GM19043 (cell line): ENCODE measurements at regions not wholly inside any gene's neighbourhood (a gene's known extent, or its start where the extent isn't known, plus 50 kb on each side); places are given as distances from the start of the nearest gene placed in this dataset.
"Not testable (repeated sequence)": the region's sequence is repeated elsewhere in the genome, so short reads cannot be mapped to it uniquely, and the experiment has no call there.

ENCODE experiments used
- ATAC-seq: cut with Tn5 transposase; IDR thresholded peaks from one replicate; pipeline ENCODE4 v1.9.1; 2021; ENCODE audit warnings: low read depth; ENCODE audit not compliant: unreplicated experiment

DNA sequence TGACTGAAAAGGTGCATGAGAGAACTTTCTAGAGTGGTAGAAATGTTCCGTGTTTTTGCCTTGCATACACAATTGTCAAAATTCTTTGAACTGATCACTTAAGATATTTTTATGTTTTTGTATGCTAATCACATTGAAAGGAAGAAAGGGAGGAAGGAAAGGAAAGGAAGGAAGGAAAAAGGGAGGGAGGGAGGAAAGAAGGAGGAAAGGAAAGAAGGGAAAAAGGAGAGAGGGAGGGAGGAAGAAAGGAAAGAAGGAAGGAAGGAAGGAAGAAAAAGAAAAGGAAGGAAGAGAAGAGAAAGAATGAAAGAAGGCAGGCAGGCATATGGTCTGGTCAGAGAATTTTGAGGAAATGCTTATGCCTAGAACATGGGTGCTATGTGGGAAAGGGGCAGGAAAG lies 68.4 kb upstream of the PGBD5 start:
- no peak for ATAC-seq

DNA sequence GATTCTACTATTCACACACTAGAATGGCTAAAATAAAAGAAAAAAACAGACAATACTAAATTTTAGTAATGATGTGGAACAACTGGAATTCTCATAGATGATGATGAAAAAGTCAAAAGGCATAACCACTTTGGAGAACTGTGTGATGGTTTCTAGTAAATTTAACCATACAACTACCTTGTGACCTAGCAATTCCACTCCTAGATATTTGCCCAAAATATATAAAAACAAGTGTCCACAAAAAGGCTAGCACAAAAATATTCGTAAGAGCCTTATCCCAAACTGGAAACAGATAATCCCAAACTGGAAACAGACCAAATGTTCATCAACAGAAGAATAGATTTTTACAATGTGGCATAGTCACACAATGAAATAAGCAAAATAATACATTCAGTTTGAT lies 67.9 kb upstream of the PGBD5 start:
- no peak for ATAC-seq

DNA sequence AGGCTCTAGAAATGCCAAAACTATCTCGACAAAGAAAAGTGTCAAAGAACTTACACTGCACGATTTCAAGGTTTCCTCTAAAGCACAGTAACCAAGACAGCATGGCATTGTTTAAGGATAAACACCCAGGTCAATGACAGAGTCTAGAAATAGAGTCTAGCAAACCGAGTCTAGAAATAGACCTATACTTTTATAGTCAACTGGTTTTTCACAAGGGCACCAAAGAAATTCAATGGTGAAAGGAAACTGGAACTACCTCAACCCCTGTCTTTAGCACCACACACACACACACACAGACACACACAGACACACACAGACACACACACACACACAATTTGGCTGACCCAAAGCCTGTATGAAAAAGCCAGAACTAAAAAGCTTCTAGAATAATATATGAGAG lies 67.1 kb upstream of the PGBD5 start:
- no peak for ATAC-seq

DNA sequence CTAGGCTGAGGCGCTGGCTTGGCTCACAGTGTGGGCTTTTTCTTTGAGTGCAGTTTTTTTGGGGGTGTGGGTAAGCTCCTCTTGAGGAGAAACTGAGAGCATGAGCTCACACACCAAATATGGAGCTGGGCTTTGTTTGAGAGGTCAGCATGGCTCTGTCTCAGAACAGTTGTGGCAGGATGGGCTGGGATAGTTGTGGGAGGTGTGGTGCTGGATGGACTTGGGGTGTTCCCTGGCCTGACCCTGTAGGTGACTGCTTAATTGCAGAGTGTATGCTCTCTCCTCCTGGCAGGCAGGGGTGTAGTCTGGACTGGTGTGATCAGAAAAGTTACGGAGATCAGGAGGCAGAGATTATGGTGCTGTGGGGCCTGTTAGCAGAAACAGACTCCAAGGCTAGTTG lies 64.3 kb upstream of the PGBD5 start:
- ATAC-seq = no peak

DNA sequence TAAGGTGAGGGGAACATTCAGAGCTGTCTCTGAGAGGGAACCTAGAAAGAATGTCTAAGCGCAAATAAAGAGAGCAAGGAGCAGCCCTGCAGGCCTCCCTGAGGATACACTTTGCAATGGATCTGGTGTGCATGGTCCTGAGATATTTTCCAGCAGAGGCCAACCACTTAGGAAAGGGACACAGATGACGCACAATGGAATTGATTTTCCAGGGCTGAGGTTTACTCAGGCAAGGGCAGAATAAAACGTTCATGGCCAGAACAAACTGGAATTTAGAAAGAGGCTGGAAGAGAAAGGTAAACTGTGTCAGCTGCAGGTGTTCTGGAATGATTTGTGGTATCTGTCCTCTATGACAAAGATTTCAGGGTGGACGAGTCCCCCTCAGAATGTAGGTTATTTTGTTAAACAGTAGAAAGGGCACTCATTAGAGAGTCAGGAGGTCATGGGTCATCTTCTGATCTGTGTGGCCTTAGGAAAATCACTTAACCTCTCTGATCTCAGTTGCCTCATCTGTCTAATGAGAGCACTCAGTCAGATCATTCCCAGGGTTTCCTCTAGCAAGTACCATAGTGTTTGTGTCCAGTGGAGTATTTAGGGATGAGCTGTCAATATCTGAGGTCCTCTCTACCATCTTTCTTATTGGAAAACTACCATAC lies 61.8 kb upstream of the PGBD5 start:
- ATAC-seq = no peak

DNA sequence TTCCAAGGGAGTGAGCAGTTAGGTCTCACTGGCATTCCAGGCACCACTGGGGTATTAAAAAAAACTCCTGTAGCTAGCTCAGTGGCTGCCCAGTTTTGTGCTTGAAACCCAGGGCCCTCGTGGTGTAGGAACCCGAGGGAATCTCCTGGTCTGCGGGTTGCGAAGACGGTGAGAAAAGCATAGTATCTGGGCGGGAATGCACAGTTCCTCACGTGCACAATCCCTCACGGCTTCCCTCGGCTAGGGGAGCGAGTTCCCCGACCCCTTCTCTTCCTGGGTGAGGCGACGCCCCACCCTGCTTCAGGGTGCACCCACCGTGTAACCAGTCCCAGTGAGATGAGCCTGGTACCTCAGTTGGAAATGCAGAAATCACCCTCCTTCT lies 50.5 kb upstream of the PGBD5 start:
- ATAC-seq = no peak

DNA sequence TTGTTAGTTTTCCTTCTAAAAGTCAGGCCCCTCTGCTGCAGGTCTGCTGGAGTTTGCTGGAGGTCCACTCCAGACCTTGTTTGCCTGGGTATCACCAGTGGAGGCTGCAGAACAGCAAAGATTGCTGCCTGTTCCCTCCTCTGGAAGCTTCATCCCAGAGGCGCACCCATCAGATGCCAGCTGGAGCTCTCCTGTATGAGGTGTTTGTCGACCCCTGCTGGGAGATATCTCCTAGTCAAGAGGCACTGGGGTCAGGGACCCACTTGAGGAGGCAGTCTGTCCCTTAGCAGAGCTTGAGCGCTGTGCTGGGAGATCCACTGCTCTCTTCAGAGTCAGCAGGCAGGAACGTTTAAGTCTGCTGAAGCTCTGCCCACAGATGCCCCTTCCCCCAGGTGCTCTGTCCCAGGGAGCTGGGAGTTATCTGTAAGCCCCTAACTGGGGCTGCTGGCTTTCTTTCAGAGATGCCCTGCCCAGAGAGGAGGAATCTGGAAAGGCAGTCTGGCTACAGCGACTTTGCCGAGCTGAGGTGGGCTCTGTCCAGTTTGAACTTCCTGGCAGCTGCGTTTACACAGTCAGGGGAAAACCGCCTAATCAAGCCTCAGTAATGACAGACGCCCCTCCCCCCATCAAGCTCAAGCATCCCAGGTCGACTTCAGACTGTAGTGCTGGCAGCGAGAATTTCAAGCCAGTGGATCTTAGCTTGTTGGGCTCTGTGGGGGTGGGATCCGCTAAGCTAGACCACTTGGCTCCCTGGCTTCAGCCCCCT lies 49.9 kb upstream of the PGBD5 start:
- not testable (repeated sequence) for ATAC-seq
